Osteoblast (primary cell): ENCODE measurements at regions not wholly inside any gene's neighbourhood (a gene's known extent, or its start where the extent isn't known, plus 50 kb on each side); places are given as distances from the start of the nearest gene placed in this dataset.

Experiments
- DNase-seq: peaks from one replicate; pipeline ENCODE4 v3.0.0; 2011; ENCODE audit warnings: low spot score, mixed read lengths; ENCODE audit not compliant: insufficient read length; ENCODE audit errors: missing footprints
- H2AFZ ChIP-seq: 2 replicates; pipeline ENCODE4 v1.6.0; 2011; ENCODE audit warnings: mild to moderate bottlenecking, low read length
- H3K27ac ChIP-seq: 2 replicates; pipeline ENCODE4 v1.5.1; 2011; ENCODE audit warnings: mild to moderate bottlenecking, low read depth, low read length, moderate library complexity
- H3K27me3 ChIP-seq: 2 replicates; pipeline ENCODE4 v1.6.0; 2012; ENCODE audit warnings: mild to moderate bottlenecking, control low read depth, inconsistent platforms, low read length, moderate library complexity; ENCODE audit not compliant: insufficient read depth
- H3K36me3 ChIP-seq: 2 replicates; pipeline ENCODE4 v1.5.1; 2011; ENCODE audit warnings: mild to moderate bottlenecking, low read length, control low read depth, moderate library complexity; ENCODE audit not compliant: insufficient read depth
- H3K4me1 ChIP-seq: 2 replicates; pipeline ENCODE4 v1.5.1; 2011; ENCODE audit warnings: mild to moderate bottlenecking, low read length, control low read depth, moderate library complexity; ENCODE audit not compliant: insufficient read depth
- H3K4me2 ChIP-seq: 2 replicates; pipeline ENCODE4 v1.6.0; 2011; ENCODE audit warnings: mild to moderate bottlenecking, low read length; ENCODE audit not compliant: insufficient read depth
- H3K4me3 ChIP-seq: fragments of 200-600 bp; sonication (generic); 3 replicates; pipeline ENCODE4 v1.5.1; 2012; ENCODE audit warnings: mild to moderate bottlenecking, low read length, inconsistent platforms; ENCODE audit not compliant: insufficient read depth
- H3K79me2 ChIP-seq: 2 replicates; pipeline ENCODE4 v1.6.0; 2012; ENCODE audit warnings: mild to moderate bottlenecking, low read length, control low read depth, inconsistent platforms; ENCODE audit not compliant: insufficient read depth
- H3K9me3 ChIP-seq: 2 replicates; pipeline ENCODE4 v1.5.1; 2011; ENCODE audit warnings: low read depth, low read length, control low read depth
- H4K20me1 ChIP-seq: 2 replicates; pipeline ENCODE4 v1.6.0; 2012; ENCODE audit warnings: mild to moderate bottlenecking, low read length, control low read depth; ENCODE audit not compliant: insufficient read depth
- TF ChIP-seq, protein P1 (sequence below): IDR thresholded peaks from 2 replicates; pipeline ENCODE4 v1.5.1; 2011; ENCODE audit warnings: mild to moderate bottlenecking, low read depth, low read length, moderate library complexity; ENCODE audit errors: extremely low read depth

DNA sequence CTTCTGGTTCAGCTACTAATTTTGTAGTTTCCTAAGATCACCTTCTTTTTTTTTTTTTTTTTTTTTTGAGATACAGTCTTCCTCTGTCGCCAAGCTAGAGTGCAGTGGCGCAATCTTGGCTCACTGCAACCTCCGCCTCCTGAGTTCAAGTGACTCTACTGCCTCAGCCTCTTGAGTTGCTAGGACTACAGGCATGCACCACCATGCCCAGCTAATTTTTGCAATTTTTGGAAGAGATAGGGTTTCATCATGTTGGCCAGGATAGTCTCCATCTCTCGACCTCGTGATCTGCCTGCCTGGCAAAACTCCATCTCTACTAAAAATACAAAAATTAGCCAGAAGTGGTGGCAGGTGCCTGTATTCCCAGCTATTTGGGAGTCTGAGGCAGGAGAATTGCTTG, 301.5 kb upstream of the TFPI start:
- H4K20me1 ChIP-seq, result no peaks in the 10 kb centered on the region
- H3K27ac ChIP-seq, result no peak overlapping the region

DNA sequence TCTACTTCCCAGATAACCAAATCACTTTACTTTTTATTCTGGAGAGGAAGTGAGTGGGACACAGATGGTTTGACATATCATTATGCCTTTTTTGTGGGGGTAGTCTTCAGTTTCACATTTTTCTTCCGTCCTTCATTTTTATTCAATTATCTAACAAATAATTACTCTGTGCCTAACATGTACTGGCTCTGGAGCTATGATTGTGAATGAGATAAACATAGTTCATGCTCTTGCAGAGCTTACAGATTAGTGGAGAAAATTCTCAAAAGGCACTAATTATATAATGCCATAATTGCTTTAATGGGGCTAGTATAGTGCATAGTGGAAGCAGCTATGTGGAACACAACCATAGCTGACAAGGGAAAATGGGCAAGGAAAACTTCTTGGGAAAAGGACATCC, 303.6 kb upstream of the TFPI start:
- no peaks in the 10 kb centered on the region for H3K9me3 ChIP-seq
- H4K20me1 ChIP-seq, result no peaks in the 10 kb centered on the region
- no peak overlapping the region for H3K27ac ChIP-seq
- H3K79me2 ChIP-seq, result no peaks in the 10 kb centered on the region
- no peak overlapping the region for H2AFZ ChIP-seq
- TF ChIP-seq, protein P1, sequence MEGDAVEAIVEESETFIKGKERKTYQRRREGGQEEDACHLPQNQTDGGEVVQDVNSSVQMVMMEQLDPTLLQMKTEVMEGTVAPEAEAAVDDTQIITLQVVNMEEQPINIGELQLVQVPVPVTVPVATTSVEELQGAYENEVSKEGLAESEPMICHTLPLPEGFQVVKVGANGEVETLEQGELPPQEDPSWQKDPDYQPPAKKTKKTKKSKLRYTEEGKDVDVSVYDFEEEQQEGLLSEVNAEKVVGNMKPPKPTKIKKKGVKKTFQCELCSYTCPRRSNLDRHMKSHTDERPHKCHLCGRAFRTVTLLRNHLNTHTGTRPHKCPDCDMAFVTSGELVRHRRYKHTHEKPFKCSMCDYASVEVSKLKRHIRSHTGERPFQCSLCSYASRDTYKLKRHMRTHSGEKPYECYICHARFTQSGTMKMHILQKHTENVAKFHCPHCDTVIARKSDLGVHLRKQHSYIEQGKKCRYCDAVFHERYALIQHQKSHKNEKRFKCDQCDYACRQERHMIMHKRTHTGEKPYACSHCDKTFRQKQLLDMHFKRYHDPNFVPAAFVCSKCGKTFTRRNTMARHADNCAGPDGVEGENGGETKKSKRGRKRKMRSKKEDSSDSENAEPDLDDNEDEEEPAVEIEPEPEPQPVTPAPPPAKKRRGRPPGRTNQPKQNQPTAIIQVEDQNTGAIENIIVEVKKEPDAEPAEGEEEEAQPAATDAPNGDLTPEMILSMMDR, result no peak
- H3K4me2 ChIP-seq, result no peak overlapping the region
- H3K36me3 ChIP-seq, result no peaks in the 10 kb centered on the region
- no peaks in the 10 kb centered on the region for H3K4me1 ChIP-seq
- DNase-seq, result no peak
- no peak overlapping the region for H3K4me3 ChIP-seq
- H3K27me3 ChIP-seq, result no peaks in the 10 kb centered on the region

More for the DNA sequence above, 301.5 kb upstream of the TFPI start:
- no peak overlapping the region for H2AFZ ChIP-seq
- H3K4me3 ChIP-seq, result no peak overlapping the region
- no peaks in the 10 kb centered on the region for H3K9me3 ChIP-seq
- DNase-seq, result no peak
- no peaks in the 10 kb centered on the region for H3K79me2 ChIP-seq
- no peaks in the 10 kb centered on the region for H3K27me3 ChIP-seq
- TF ChIP-seq, protein P1, result no peak
- H3K4me2 ChIP-seq, result no peak overlapping the region
- H3K4me1 ChIP-seq, result no peaks in the 10 kb centered on the region
- H3K36me3 ChIP-seq, result no peaks in the 10 kb centered on the region

DNA sequence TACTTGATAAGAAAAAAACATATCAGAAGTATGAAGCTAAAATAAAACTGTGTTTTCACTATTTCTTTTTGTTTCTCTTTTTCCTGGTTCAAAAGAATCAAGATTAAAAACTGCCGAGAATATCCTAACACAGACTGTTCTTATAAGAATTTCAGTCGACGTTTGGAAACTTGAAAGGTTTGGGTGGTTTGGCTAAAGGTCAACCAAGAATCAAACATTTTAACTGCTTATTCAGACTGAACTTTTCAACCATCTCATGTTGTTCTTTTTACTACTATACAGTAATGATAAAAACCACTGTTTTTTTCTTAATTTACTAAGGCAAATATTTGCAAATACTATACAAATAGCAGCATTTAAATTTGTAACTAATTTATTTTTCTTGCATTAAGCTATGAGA, 308.5 kb upstream of the TFPI start:
- no peak for DNase-seq
- no peak overlapping the region for H3K27ac ChIP-seq
- no peak overlapping the region for H3K4me2 ChIP-seq
- H3K9me3 ChIP-seq, result no peaks in the 10 kb centered on the region
- H3K27me3 ChIP-seq, result no peaks in the 10 kb centered on the region
- H3K79me2 ChIP-seq, result no peaks in the 10 kb centered on the region
- H2AFZ ChIP-seq, result no peak overlapping the region
- TF ChIP-seq, protein P1, result no peak
- H3K4me1 ChIP-seq, result no peaks in the 10 kb centered on the region
- H3K36me3 ChIP-seq, result no peaks in the 10 kb centered on the region
- H3K4me3 ChIP-seq, result no peak overlapping the region
- no peaks in the 10 kb centered on the region for H4K20me1 ChIP-seq

DNA sequence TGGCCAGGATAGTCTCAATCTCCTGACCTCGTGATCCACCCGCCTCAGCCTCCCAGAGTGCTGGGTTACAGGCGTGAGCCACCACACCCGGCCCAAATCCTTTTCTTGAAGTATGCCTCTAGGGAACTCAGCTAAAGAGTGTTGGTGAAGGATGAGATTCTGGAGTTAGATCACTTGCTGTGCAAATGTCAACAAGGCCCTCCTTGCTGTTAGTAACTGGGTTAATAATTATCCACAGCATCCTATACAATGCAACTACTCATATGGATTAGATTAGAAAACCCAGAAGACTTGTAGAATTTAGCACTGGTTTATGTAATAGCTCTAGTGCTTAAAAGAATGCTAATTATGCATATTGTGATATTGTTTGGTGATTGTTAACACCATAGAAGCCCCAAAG, 310.8 kb upstream of the TFPI start:
- H3K4me2 ChIP-seq, result no peak overlapping the region
- DNase-seq, result no peak
- no peak overlapping the region for H3K27ac ChIP-seq
- no peaks in the 10 kb centered on the region for H3K4me1 ChIP-seq
- no peaks in the 10 kb centered on the region for H3K27me3 ChIP-seq
- H2AFZ ChIP-seq, result no peak overlapping the region
- H3K79me2 ChIP-seq, result no peaks in the 10 kb centered on the region
- TF ChIP-seq, protein P1, result no peak
- H3K36me3 ChIP-seq, result no peaks in the 10 kb centered on the region
- no peaks in the 10 kb centered on the region for H3K9me3 ChIP-seq
- no peaks in the 10 kb centered on the region for H4K20me1 ChIP-seq
- H3K4me3 ChIP-seq, result no peak overlapping the region
